Hepatocyte (in vitro differentiated cells): ENCODE measurements at regions not wholly inside any gene's neighbourhood (a gene's known extent, or its start where the extent isn't known, plus 50 kb on each side); places are given as distances from the start of the nearest gene placed in this dataset.
A peak's percentile ranks its signal among the peaks of the same experiment; 100 is the strongest.

Source experiments
- DNase-seq: peaks from one replicate; pipeline ENCODE4 v3.0.0-alpha.2; 2016; ENCODE audit warnings: low spot score
- H2AFZ ChIP-seq: fragments of 200-600 bp; sonication (generic); 2 replicates; pipeline ENCODE4 v1.6.0; 2016; ENCODE audit warnings: antibody characterized with exemption, mild to moderate bottlenecking
- H3K27ac ChIP-seq: fragments of 200-600 bp; sonication (generic); 2 replicates; pipeline ENCODE4 v1.5.1; 2016; ENCODE audit warnings: mild to moderate bottlenecking
- H3K27me3 ChIP-seq: fragments of 200-600 bp; sonication (generic); 2 replicates; pipeline ENCODE4 v1.6.1; 2016
- H3K36me3 ChIP-seq: fragments of 200-600 bp; sonication (generic); replicated peaks from 2 replicates; pipeline ENCODE4 v1.5.1; 2016; ENCODE audit warnings: low read depth; ENCODE audit not compliant: insufficient read depth
- H3K4me1 ChIP-seq: fragments of 200-600 bp; sonication (generic); 2 replicates; pipeline ENCODE4 v1.5.1; 2016; ENCODE audit warnings: mild to moderate bottlenecking, moderate library complexity; ENCODE audit not compliant: insufficient read depth
- H3K4me2 ChIP-seq: fragments of 200-600 bp; sonication (generic); 2 replicates; pipeline ENCODE4 v1.6.0; 2016
- H3K4me3 ChIP-seq: fragments of 200-600 bp; sonication (generic); 2 replicates; pipeline ENCODE4 v1.5.1; 2016; ENCODE audit warnings: mild to moderate bottlenecking
- H3K79me2 ChIP-seq: fragments of 200-600 bp; sonication (generic); 2 replicates; pipeline ENCODE4 v1.6.0; 2017; ENCODE audit warnings: mild to moderate bottlenecking
- H3K9me2 ChIP-seq: fragments of 200-600 bp; sonication (generic); replicated peaks from 2 replicates; pipeline ENCODE4 v1.6.0; 2017; ENCODE audit warnings: mild to moderate bottlenecking; ENCODE audit not compliant: insufficient read depth
- H3K9me3 ChIP-seq: fragments of 200-600 bp; sonication (generic); 2 replicates; pipeline ENCODE4 v1.5.1; 2016; ENCODE audit warnings: low read depth, mild to moderate bottlenecking
- H4K20me1 ChIP-seq: fragments of 200-600 bp; sonication (generic); 2 replicates; pipeline ENCODE4 v1.6.0; 2016; ENCODE audit warnings: mild to moderate bottlenecking; ENCODE audit not compliant: insufficient read depth, poor library complexity, severe bottlenecking
- CTCF ChIP-seq: fragments of 200-600 bp; sonication (generic); IDR thresholded peaks from 2 replicates; pipeline ENCODE4 v1.5.1; 2016; ENCODE audit warnings: antibody characterized with exemption, mild to moderate bottlenecking; ENCODE audit not compliant: poor library complexity
- EZH2 ChIP-seq: fragments of 200-600 bp; sonication (generic); IDR thresholded peaks from 2 replicates; pipeline ENCODE4 v1.6.1; 2016; ENCODE audit warnings: antibody characterized with exemption, mild to moderate bottlenecking, borderline replicate concordance
- EZH2phosphoT487 ChIP-seq: fragments of 200-600 bp; sonication (generic); IDR thresholded peaks from one replicate; pipeline ENCODE4 v1.6.1; 2018; ENCODE audit warnings: antibody characterized with exemption, mild to moderate bottlenecking, low read depth, moderate library complexity; ENCODE audit not compliant: unreplicated experiment, severe bottlenecking
- WGBS: methylation state at CpG from one replicate; pipeline ENCODE4 v1.1.6; 2016; ENCODE audit warnings: low lambda C conversion rate; ENCODE audit errors: missing lambda C conversion rate; 5-methylcytosine and 5-hydroxymethylcytosine counted together

GRCh38 chr11:98155696-98156095 is 865.1 kb upstream of the CNTN5 start:
- H3K27ac ChIP-seq = no peak overlapping the region
- DNase-seq = no peak
- TF ChIP-seq EZH2phosphoT487 (no peak), CTCF (no peak), EZH2 (no peak)
- no peaks in the 10 kb centered on the region for H3K9me3 ChIP-seq
- H3K36me3 ChIP-seq = no peaks in the 10 kb centered on the region
- H3K4me3 ChIP-seq = no peak overlapping the region
- no peak overlapping the region for H2AFZ ChIP-seq
- no peaks in the 10 kb centered on the region for H4K20me1 ChIP-seq
- no peaks in the 10 kb centered on the region for H3K9me2 ChIP-seq
- H3K4me2 ChIP-seq = no peak overlapping the region
- H3K27me3 ChIP-seq = no peaks in the 10 kb centered on the region
- no peaks in the 10 kb centered on the region for H3K79me2 ChIP-seq
- H3K4me1 ChIP-seq = no peaks in the 10 kb centered on the region
- WGBS = 91% methylated on average over 3 of the region's 3 CpGs

DNA sequence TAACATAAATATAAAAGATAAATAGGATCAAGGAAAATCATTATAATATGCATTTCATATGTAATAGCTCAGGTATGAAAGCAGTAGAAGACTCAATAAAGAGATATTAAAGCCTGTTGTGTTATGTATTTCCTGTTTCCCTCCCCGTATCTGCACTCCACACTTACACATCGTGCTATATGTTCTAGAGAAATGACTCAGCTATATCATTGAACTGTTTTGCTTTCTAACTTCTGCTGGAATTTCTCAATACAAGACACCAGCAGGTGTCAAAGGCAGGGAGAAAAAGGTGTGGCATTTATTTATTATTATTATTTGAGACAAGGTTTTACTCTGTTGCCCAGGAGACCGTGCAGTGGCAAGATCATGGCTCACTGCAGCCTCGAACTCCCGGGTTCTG is 842.8 kb upstream of the CNTN5 start:
- no peaks in the 10 kb centered on the region for H3K27me3 ChIP-seq
- H3K4me3 ChIP-seq = no peak overlapping the region
- no peaks in the 10 kb centered on the region for H3K9me3 ChIP-seq
- DNase-seq = no peak
- TF ChIP-seq EZH2phosphoT487 (no peak), CTCF (no peak), EZH2 (no peak)
- no peak overlapping the region for H2AFZ ChIP-seq
- H3K9me2 ChIP-seq = no peaks in the 10 kb centered on the region
- H3K79me2 ChIP-seq = no peaks in the 10 kb centered on the region
- H3K27ac ChIP-seq = no peak overlapping the region
- H3K36me3 ChIP-seq = no peaks in the 10 kb centered on the region
- no peaks in the 10 kb centered on the region for H3K4me1 ChIP-seq
- no peaks in the 10 kb centered on the region for H4K20me1 ChIP-seq
- H3K4me2 ChIP-seq = no peak overlapping the region
- WGBS = 91% methylated on average over 5 of the region's 5 CpGs

GRCh38 chr11:98180511-98180910 is 840.2 kb upstream of the CNTN5 start:
- WGBS = 50% methylated on average over 1 of the region's 1 CpG
- no peaks in the 10 kb centered on the region for H3K9me3 ChIP-seq
- TF ChIP-seq EZH2phosphoT487 (no peak), CTCF (no peak), EZH2 (no peak)
- peak overlapping the region; percentile 15 for H2AFZ ChIP-seq
- no peak overlapping the region for H3K27ac ChIP-seq
- H3K36me3 ChIP-seq = no peaks in the 10 kb centered on the region
- peak overlapping the region; percentile 32 for H3K4me2 ChIP-seq
- no peaks in the 10 kb centered on the region for H3K9me2 ChIP-seq
- no peaks in the 10 kb centered on the region for H4K20me1 ChIP-seq
- DNase-seq = no peak
- no peaks in the 10 kb centered on the region for H3K4me1 ChIP-seq
- H3K4me3 ChIP-seq = no peak overlapping the region
- H3K79me2 ChIP-seq = no peaks in the 10 kb centered on the region
- no peaks in the 10 kb centered on the region for H3K27me3 ChIP-seq

DNA sequence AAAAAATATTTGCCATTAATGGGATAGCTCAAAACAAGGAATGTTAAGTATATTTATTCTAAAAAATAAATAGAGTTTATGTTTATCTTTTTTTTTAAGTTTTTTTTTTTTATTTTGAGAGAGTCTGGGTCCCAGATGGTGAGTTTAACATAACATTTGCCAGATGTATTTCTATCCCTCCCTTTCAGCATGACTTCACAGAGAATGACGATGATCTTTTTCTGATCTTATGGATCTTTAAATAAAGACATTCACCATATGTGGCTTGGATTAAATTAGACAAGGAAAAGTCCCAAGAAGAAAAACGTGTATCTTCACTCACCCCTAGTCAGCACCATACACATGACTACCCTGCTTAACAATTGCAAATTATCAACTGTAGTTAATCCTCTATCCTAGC is 839.8 kb upstream of the CNTN5 start:
- WGBS = 31% methylated on average over 2 of the region's 2 CpGs
- no peak for DNase-seq
- Histone ChIP-seq H3K27ac (no peak overlapping the region), H3K9me3 (no peaks in the 10 kb centered on the region), H3K36me3 (no peaks in the 10 kb centered on the region), H3K27me3 (no peaks in the 10 kb centered on the region), H3K4me3 (no peak overlapping the region), H3K9me2 (no peaks in the 10 kb centered on the region), H3K79me2 (no peaks in the 10 kb centered on the region), H4K20me1 (no peaks in the 10 kb centered on the region), H3K4me2 (no peak overlapping the region), H3K4me1 (no peaks in the 10 kb centered on the region), H2AFZ (no peak overlapping the region)
- TF ChIP-seq CTCF (no peak), EZH2phosphoT487 (no peak), EZH2 (no peak)
